Ishikawa (cell line): ENCODE measurements at regions not wholly inside any gene's neighbourhood (a gene's known extent, or its start where the extent isn't known, plus 50 kb on each side); places are given as distances from the start of the nearest gene placed in this dataset.

Experiments
- CEBPB ChIP-seq: IDR thresholded peaks from 2 replicates; pipeline ENCODE4 v1.6.1; 2012
- CREB1 ChIP-seq: IDR thresholded peaks from 2 replicates; pipeline ENCODE4 v1.6.1; 2012; ENCODE audit warnings: low read depth
- EGR1 ChIP-seq: IDR thresholded peaks from 2 replicates; pipeline ENCODE4 v1.6.1; 2012
- EP300 ChIP-seq: IDR thresholded peaks from 2 replicates; pipeline ENCODE4 v1.6.1; 2012; ENCODE audit warnings: borderline replicate concordance
- FOXM1 ChIP-seq: IDR thresholded peaks from 2 replicates; pipeline ENCODE4 v1.6.1; 2012; ENCODE audit warnings: low read depth, borderline replicate concordance
- MAX ChIP-seq: IDR thresholded peaks from 2 replicates; pipeline ENCODE4 v1.6.1; 2012
- NFIC ChIP-seq: IDR thresholded peaks from 2 replicates; pipeline ENCODE4 v1.6.1; 2012
- RAD21 ChIP-seq: IDR thresholded peaks from 2 replicates; pipeline ENCODE4 v1.6.1; 2012; ENCODE audit warnings: low read depth
- REST ChIP-seq: IDR thresholded peaks from 2 replicates; pipeline ENCODE4 v1.6.1; 2012; ENCODE audit warnings: low read depth, mild to moderate bottlenecking
- TAF1 ChIP-seq: IDR thresholded peaks from 2 replicates; pipeline ENCODE4 v1.6.1; 2012; ENCODE audit warnings: low read depth, mild to moderate bottlenecking
- TCF12 ChIP-seq: IDR thresholded peaks from 2 replicates; pipeline ENCODE4 v1.6.1; 2012; ENCODE audit warnings: low read depth
- TEAD4 ChIP-seq: IDR thresholded peaks from 2 replicates; pipeline ENCODE4 v1.6.1; 2012
- USF1 ChIP-seq: IDR thresholded peaks from 2 replicates; pipeline ENCODE4 v1.6.1; 2012
- YY1 ChIP-seq: IDR thresholded peaks from 2 replicates; pipeline ENCODE4 v1.6.1; 2012; ENCODE audit warnings: low read depth
- ZBTB7A ChIP-seq: IDR thresholded peaks from 2 replicates; pipeline ENCODE4 v1.6.1; 2012; ENCODE audit warnings: low read depth

- TF ChIP-seq NFIC (no peak), ZBTB7A (no peak), YY1 (no peak), EP300 (no peak), TCF12 (no peak), CEBPB (no peak), FOXM1 (no peak), MAX (no peak), EGR1 (no peak), REST (no peak)
Measured at GRCh38 chr6:159461266-159461665, 231.8 kb downstream of the SOD2 start.

DNA sequence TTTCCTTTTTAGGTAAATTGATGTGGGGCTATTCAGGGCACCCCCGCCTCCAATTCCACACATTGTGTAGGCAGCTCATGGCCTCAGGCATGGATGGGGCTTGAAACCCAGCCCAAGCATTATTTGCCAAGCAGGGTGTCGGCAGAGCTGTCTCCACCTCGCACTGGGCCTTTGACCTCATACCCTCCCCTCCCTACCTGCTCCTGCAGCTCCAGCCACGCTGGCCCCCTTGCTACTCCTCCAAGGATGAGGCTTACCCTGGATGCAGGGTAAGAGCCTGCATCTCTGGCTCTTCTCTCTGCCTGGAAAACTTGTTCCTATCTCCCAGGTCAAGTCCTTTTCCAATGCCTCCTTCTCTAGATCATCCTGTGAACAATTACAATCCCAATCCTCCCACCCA, 232.6 kb downstream of the SOD2 start:
- no peak for TF ChIP-seq TAF1
- no peak for TF ChIP-seq NFIC
- no peak for TF ChIP-seq TCF12

- no peak for TF ChIP-seq YY1
- TF ChIP-seq USF1, result no peak
- TF ChIP-seq ZBTB7A, result no peak
- no peak for TF ChIP-seq TCF12
- TF ChIP-seq MAX, result no peak
- TF ChIP-seq CREB1, result no peak
- TF ChIP-seq EP300, result no peak
- no peak for TF ChIP-seq CEBPB
- no peak for TF ChIP-seq TAF1
- TF ChIP-seq FOXM1, result no peak
- no peak for TF ChIP-seq RAD21
Measured at GRCh38 chr6:159456349-159456748, 236.7 kb downstream of the SOD2 start.

GRCh38 chr6:159455700-159456274, 237.3 kb downstream of the SOD2 start:
- TF ChIP-seq YY1 (no peak), REST (no peak), ZBTB7A (no peak), NFIC (no peak), RAD21 (no peak), TEAD4 (no peak)

GRCh38 chr6:159450815-159451465, 242.1 kb downstream of the SOD2 start:
- TF ChIP-seq TCF12 (no peak), EP300 (no peak), MAX (no peak), FOXM1 (no peak), TAF1 (no peak), NFIC (no peak), YY1 (no peak), CREB1 (no peak), USF1 (no peak), EGR1 (no peak), REST (no peak), ZBTB7A (no peak), TEAD4 (no peak), CEBPB (no peak), RAD21 (no peak)
